ENCODE measurements at regions not wholly inside any gene's neighbourhood (a gene's known extent, or its start where the extent isn't known, plus 50 kb on each side); places are given as distances from the start of the nearest gene placed in this dataset.

GRCh38 chr21:28431022-28431421 lies 561.7 kb downstream of the LTN1 start:
- TF ChIP-seq, protein P1, sequence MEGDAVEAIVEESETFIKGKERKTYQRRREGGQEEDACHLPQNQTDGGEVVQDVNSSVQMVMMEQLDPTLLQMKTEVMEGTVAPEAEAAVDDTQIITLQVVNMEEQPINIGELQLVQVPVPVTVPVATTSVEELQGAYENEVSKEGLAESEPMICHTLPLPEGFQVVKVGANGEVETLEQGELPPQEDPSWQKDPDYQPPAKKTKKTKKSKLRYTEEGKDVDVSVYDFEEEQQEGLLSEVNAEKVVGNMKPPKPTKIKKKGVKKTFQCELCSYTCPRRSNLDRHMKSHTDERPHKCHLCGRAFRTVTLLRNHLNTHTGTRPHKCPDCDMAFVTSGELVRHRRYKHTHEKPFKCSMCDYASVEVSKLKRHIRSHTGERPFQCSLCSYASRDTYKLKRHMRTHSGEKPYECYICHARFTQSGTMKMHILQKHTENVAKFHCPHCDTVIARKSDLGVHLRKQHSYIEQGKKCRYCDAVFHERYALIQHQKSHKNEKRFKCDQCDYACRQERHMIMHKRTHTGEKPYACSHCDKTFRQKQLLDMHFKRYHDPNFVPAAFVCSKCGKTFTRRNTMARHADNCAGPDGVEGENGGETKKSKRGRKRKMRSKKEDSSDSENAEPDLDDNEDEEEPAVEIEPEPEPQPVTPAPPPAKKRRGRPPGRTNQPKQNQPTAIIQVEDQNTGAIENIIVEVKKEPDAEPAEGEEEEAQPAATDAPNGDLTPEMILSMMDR (IDR thresholded peaks at IDR 0.05): no peak
- no peak for TF ChIP-seq POLR2A (IDR thresholded peaks at IDR 0.05)
